Osteoblast (primary cell): ENCODE measurements at regions not wholly inside any gene's neighbourhood (a gene's known extent, or its start where the extent isn't known, plus 50 kb on each side); places are given as distances from the start of the nearest gene placed in this dataset.

Experiments used
- DNase-seq: peaks from one replicate; pipeline ENCODE4 v3.0.0; 2011; ENCODE audit warnings: low spot score, mixed read lengths; ENCODE audit not compliant: insufficient read length; ENCODE audit errors: missing footprints
- H2AFZ ChIP-seq: 2 replicates; pipeline ENCODE4 v1.6.0; 2011; ENCODE audit warnings: mild to moderate bottlenecking, low read length
- H3K27ac ChIP-seq: 2 replicates; pipeline ENCODE4 v1.5.1; 2011; ENCODE audit warnings: mild to moderate bottlenecking, low read depth, low read length, moderate library complexity
- H3K27me3 ChIP-seq: 2 replicates; pipeline ENCODE4 v1.6.0; 2012; ENCODE audit warnings: mild to moderate bottlenecking, control low read depth, inconsistent platforms, low read length, moderate library complexity; ENCODE audit not compliant: insufficient read depth
- H3K36me3 ChIP-seq: 2 replicates; pipeline ENCODE4 v1.5.1; 2011; ENCODE audit warnings: mild to moderate bottlenecking, low read length, control low read depth, moderate library complexity; ENCODE audit not compliant: insufficient read depth
- H3K4me1 ChIP-seq: 2 replicates; pipeline ENCODE4 v1.5.1; 2011; ENCODE audit warnings: mild to moderate bottlenecking, low read length, control low read depth, moderate library complexity; ENCODE audit not compliant: insufficient read depth
- H3K4me2 ChIP-seq: 2 replicates; pipeline ENCODE4 v1.6.0; 2011; ENCODE audit warnings: mild to moderate bottlenecking, low read length; ENCODE audit not compliant: insufficient read depth
- H3K4me3 ChIP-seq: fragments of 200-600 bp; sonication (generic); 3 replicates; pipeline ENCODE4 v1.5.1; 2012; ENCODE audit warnings: mild to moderate bottlenecking, low read length, inconsistent platforms; ENCODE audit not compliant: insufficient read depth
- H3K79me2 ChIP-seq: 2 replicates; pipeline ENCODE4 v1.6.0; 2012; ENCODE audit warnings: mild to moderate bottlenecking, low read length, control low read depth, inconsistent platforms; ENCODE audit not compliant: insufficient read depth
- H3K9me3 ChIP-seq: 2 replicates; pipeline ENCODE4 v1.5.1; 2011; ENCODE audit warnings: low read depth, low read length, control low read depth
- H4K20me1 ChIP-seq: 2 replicates; pipeline ENCODE4 v1.6.0; 2012; ENCODE audit warnings: mild to moderate bottlenecking, low read length, control low read depth; ENCODE audit not compliant: insufficient read depth
- TF ChIP-seq, protein P1 (sequence below): IDR thresholded peaks from 2 replicates; pipeline ENCODE4 v1.5.1; 2011; ENCODE audit warnings: mild to moderate bottlenecking, low read depth, low read length, moderate library complexity; ENCODE audit errors: extremely low read depth

DNA sequence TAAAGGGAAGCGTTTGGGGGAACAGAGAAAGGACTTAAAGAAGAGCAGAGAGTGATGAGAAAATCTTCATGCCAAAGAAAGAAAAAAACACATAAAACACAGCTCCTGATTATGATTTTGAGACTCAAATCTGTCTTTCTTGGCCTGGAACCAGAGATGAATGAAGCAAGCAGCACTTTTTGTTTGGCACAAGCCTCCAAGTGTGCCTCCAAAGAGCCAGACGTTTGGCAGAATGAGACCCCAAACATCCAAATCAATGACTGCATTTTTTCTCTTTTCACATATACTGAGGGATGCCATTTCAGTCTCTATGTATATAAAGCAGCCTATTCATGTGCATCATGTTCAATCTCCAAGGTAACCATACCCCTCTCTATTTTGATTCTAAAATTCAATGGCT lies 424.2 kb downstream of the TUSC1 start:
- no peak overlapping the region for H3K4me3 ChIP-seq
- H4K20me1 ChIP-seq: no peaks in the 10 kb centered on the region
- H3K36me3 ChIP-seq: no peaks in the 10 kb centered on the region
- TF ChIP-seq, protein P1, sequence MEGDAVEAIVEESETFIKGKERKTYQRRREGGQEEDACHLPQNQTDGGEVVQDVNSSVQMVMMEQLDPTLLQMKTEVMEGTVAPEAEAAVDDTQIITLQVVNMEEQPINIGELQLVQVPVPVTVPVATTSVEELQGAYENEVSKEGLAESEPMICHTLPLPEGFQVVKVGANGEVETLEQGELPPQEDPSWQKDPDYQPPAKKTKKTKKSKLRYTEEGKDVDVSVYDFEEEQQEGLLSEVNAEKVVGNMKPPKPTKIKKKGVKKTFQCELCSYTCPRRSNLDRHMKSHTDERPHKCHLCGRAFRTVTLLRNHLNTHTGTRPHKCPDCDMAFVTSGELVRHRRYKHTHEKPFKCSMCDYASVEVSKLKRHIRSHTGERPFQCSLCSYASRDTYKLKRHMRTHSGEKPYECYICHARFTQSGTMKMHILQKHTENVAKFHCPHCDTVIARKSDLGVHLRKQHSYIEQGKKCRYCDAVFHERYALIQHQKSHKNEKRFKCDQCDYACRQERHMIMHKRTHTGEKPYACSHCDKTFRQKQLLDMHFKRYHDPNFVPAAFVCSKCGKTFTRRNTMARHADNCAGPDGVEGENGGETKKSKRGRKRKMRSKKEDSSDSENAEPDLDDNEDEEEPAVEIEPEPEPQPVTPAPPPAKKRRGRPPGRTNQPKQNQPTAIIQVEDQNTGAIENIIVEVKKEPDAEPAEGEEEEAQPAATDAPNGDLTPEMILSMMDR: no peak
- H3K27ac ChIP-seq: no peak overlapping the region
- H2AFZ ChIP-seq: no peak overlapping the region
- H3K79me2 ChIP-seq: no peaks in the 10 kb centered on the region
- no peaks in the 10 kb centered on the region for H3K27me3 ChIP-seq
- no peaks in the 10 kb centered on the region for H3K9me3 ChIP-seq
- no peak for DNase-seq
- no peaks in the 10 kb centered on the region for H3K4me1 ChIP-seq
- no peak overlapping the region for H3K4me2 ChIP-seq

DNA sequence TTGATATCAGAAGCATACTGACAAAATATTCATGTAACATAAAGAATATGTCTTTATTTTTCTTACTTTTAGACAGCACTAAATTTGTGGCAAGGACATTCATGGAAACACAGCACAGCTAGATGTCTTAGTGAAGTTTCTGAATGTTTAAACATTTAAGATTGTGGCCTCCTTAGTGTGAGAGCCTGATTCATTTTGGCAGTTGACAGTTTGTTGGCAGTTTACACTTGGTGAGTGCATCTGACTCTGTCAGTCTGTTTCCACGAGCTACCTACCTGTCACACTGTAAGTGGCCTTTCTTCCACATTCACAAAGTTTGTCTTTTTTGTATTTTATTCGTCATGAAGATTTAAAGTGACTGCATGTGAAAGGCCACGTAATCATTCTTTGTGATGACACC lies 436.8 kb downstream of the TUSC1 start:
- no peak overlapping the region for H3K4me2 ChIP-seq
- TF ChIP-seq, protein P1: no peak
- H2AFZ ChIP-seq: no peak overlapping the region
- no peak overlapping the region for H3K27ac ChIP-seq
- H3K4me3 ChIP-seq: no peak overlapping the region
- no peaks in the 10 kb centered on the region for H3K36me3 ChIP-seq
- H3K4me1 ChIP-seq: no peaks in the 10 kb centered on the region
- H3K27me3 ChIP-seq: no peaks in the 10 kb centered on the region
- DNase-seq: no peak
- H4K20me1 ChIP-seq: no peaks in the 10 kb centered on the region
- no peaks in the 10 kb centered on the region for H3K79me2 ChIP-seq
- no peaks in the 10 kb centered on the region for H3K9me3 ChIP-seq

DNA sequence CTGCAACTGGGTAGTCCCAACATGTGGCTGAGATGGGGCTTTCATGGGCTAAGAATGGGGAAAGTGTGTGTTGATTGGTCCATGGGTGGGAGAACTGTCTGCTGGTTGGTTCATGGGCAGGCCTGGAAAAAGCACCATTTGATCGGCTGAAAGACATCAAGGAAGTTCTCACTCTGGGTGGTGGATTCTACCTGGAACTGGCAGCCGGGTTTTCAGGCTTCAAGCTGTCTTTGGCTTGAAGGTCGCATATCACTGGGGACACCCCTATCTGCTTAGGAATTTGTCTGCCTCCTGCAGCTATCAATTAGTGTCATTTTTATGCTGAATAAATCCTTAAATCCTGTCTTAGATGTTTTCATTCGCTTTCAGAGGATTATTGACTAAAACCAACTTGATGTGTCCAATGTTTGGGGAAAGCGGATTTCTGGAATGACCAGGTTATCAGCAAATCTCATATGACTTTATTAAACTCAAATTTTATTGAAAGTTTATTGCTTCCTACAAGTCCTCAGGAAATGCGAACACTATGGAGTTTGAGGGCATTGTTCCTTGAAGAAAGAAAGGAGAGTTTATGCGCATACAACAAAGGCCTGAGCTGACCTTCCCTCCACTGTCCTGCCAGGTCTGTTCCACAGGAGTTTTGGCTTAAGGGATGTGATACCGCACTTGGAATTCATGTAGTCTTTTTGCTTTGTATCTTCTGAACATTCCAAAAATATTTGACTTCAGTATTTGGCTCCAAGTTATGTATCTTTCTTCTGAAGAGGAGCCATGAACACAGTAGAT lies 451.1 kb downstream of the TUSC1 start:
- Histone ChIP-seq H3K27me3 (no peaks in the 10 kb centered on the region), H3K36me3 (no peaks in the 10 kb centered on the region), H2AFZ (no peak overlapping the region), H3K79me2 (no peaks in the 10 kb centered on the region), H3K27ac (no peak overlapping the region), H3K4me2 (no peak overlapping the region), H4K20me1 (no peaks in the 10 kb centered on the region), H3K4me1 (no peaks in the 10 kb centered on the region), H3K4me3 (no peak overlapping the region), H3K9me3 (no peaks in the 10 kb centered on the region)
- TF ChIP-seq, protein P1: no peak
- no peak for DNase-seq

DNA sequence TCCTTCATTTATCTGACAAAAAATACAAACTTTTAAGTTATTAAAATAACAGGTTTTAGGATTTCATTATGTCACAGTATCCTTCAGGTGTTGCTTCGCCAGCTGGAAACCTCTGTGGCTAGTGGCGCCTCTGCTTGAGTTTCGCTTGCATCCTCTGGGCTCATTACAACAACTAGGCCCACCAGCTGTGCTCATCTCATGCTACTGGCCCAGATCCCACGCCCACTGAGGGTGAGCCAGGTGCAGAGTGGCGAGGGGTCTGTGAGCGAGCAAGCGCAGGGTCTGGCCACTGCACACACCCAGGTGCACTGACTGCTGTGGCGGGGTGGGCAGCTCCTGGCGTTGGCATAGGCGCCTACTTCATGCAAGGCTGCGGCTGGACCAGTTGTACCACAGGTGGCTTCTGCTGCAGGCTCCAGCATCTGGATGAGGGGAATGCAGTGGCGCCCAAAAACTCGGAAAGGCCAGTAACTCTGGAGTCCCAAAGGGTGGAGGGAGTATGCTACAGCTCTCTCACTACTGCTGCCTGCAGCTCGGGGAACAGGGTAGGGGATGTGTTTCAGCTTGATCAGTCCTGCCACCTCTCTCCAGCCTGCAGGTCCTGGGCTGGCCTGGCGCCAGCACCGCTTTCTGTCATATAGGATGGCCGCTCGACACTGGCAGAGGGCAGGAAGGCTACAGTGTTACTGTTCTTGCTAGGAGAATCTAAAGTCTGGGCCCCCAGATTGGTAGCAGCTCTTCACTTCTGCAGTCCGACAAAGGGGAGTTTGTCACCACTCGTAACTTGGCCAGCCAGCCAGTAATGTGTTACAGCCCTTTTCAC lies 452.1 kb downstream of the TUSC1 start:
- no peak overlapping the region for H3K4me3 ChIP-seq
- no peak overlapping the region for H2AFZ ChIP-seq
- no peaks in the 10 kb centered on the region for H3K79me2 ChIP-seq
- H3K4me2 ChIP-seq: no peak overlapping the region
- TF ChIP-seq, protein P1: no peak
- no peaks in the 10 kb centered on the region for H3K27me3 ChIP-seq
- DNase-seq: no peak
- H3K27ac ChIP-seq: no peak overlapping the region
- no peaks in the 10 kb centered on the region for H3K9me3 ChIP-seq
- no peaks in the 10 kb centered on the region for H3K36me3 ChIP-seq
- H4K20me1 ChIP-seq: no peaks in the 10 kb centered on the region
- no peaks in the 10 kb centered on the region for H3K4me1 ChIP-seq
